GM13977 (cell line): ENCODE measurements at regions not wholly inside any gene's neighbourhood (a gene's known extent, or its start where the extent isn't known, plus 50 kb on each side); places are given as distances from the start of the nearest gene placed in this dataset.

Source experiments
- DNase-seq: peaks from one replicate; pipeline ENCODE4 v3.0.0; 2012; ENCODE audit warnings: low spot score
- in situ Hi-C: fragments of 300-500 bp; cut with MboI; formaldehyde crosslinking; loops from one replicate; pipeline ENCODE4 v1.12.0; 2022; ENCODE audit warnings: low sequenced_read_pairs, low pct_unique_long_range_greater_than_20kb, mixed read lengths, inconsistent platforms; ENCODE audit not compliant: unreplicated experiment
- TF ChIP-seq, protein P1 (sequence below): IDR thresholded peaks from 2 replicates; pipeline ENCODE4 v1.5.1; 2012; ENCODE audit warnings: mild to moderate bottlenecking, control low read depth; ENCODE audit not compliant: insufficient read depth; ENCODE audit errors: extremely low read depth, missing control alignments

DNA sequence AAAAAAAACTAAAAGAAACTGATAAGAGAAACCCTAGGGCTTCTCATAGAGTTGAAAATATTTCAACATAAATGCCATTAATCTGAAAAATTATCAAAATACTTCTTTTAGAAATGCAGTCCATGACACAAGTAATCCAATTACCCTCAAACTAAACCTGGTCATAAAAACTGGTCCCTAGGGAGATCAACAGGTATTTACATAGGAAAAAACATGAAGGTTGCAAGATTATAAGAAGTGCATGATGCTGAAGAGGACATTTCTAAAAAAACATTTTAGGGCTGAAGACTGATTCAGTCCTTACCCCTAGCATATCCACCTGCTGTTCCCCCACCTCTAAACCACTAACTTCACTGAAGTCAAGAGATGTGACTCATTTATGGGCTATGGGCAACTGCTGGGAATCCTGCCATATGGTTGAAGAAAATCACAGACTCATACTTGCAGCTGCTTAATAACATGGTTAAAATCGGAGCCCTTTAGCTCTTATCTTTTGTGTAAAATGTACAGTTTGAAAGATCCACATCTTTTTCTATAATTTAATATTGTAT, 131.0 kb upstream of the RUNX1 start:
- TF ChIP-seq, protein P1, sequence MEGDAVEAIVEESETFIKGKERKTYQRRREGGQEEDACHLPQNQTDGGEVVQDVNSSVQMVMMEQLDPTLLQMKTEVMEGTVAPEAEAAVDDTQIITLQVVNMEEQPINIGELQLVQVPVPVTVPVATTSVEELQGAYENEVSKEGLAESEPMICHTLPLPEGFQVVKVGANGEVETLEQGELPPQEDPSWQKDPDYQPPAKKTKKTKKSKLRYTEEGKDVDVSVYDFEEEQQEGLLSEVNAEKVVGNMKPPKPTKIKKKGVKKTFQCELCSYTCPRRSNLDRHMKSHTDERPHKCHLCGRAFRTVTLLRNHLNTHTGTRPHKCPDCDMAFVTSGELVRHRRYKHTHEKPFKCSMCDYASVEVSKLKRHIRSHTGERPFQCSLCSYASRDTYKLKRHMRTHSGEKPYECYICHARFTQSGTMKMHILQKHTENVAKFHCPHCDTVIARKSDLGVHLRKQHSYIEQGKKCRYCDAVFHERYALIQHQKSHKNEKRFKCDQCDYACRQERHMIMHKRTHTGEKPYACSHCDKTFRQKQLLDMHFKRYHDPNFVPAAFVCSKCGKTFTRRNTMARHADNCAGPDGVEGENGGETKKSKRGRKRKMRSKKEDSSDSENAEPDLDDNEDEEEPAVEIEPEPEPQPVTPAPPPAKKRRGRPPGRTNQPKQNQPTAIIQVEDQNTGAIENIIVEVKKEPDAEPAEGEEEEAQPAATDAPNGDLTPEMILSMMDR: no peak
- DNase-seq: no peak
- in situ Hi-C loops: no loop called here

DNA sequence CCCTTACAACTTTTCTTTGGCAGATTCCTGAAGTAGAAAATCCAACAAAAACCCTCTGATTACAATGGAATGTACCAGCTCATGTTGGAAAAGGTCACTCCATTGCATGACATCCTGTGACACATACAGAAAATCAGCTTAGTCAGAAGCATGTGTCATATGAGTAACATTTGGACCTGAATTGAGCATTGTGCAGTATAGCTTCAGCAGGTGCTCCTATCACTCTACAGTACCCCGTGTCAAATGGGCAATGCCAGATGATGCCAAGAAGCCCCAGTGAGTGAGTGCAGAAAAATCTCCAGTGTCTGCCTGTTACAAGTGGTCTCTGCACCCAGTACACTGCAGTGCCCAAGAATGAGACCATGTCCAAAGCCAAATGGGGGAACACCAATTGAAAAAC, 129.7 kb upstream of the RUNX1 start:
- in situ Hi-C loops: no loop called here
- TF ChIP-seq, protein P1: no peak
- DNase-seq: no peak

DNA sequence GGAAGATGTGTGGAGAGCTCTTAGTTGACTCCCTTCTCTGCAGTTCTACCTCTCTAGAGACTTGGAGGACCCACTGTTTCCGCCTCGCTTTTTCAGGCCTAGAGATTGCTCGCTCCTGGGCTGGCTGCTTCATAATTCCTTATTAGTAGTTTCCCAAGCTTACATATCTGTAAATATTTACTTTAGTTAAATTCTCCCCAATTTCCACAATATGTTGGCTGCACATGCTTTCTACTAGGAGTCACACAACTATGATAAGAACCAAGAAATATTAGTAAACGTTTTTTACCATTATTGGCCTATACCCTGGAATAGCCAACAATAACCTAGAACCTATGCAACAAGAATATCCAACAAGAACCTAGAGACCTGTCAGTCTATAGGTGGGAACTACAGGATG, 129.0 kb upstream of the RUNX1 start:
- no peak for DNase-seq
- TF ChIP-seq, protein P1: no peak
- in situ Hi-C loops: no loop called here

DNA sequence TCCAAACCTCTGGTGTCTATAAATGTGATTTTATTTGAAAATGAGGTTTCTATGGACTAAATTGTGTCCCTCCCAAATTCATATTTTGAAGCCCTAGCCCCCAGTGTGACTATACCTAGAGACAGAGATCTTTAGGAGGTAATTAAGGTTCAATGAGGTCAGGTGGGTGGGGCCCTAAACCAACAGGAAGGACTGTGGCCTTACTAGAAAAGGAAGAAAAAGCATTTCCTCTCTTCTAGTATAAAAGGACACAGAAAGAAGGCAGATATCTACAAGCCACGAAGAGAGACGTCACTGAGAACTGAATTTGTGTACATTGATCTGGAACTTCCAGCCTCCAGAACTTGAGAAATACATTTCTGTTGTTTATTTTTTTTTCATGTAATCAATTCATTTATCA, 123.1 kb upstream of the RUNX1 start:
- in situ Hi-C loops: no loop called here
- DNase-seq: no peak
- TF ChIP-seq, protein P1: no peak

DNA sequence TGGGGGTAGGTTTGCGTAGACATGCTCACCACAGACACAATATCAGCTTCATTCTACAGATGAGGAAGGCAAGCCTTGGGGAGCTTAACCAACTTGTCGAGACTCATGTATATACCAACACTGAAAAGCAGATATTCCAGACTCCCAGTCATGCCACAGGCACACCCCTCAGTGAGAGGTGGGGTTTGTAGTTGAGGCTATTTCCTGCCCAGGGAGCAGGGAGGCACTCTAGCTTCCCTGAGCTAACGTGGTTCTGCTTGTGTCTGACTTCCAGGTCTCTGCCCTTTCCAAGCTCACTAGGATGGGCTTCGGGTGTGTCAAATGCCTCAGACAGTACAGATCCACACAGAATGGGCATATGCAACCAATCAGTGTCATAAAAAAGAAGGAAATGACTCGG, 122.3 kb upstream of the RUNX1 start:
- DNase-seq: no peak
- TF ChIP-seq, protein P1: no peak
- in situ Hi-C loops: no loop called here

DNA sequence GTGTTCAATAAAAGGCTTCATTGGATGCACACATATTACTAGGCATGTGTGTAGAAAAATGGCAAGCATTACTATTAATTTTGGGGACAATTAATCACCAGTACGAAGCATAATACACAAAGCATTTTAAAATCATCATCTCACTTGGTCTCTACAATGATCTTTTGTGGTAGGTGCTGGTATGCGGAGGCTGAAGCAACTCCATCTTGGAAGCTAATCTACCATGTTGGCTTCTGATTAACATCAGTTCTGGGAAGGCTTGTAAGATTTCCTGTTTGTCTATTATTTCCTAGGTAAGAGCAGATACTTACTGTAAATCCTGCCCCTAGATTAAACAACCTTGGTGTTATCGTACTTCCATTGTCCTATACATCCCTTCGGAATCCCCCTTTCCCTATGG, 121.7 kb upstream of the RUNX1 start:
- no peak for DNase-seq
- in situ Hi-C loops: no loop called here

More for the DNA sequence above, 121.7 kb upstream of the RUNX1 start:
- TF ChIP-seq, protein P1: no peak
